ENCODE measurements at regions not wholly inside any gene's neighbourhood (a gene's known extent, or its start where the extent isn't known, plus 50 kb on each side); places are given as distances from the start of the nearest gene placed in this dataset.

GRCh38 chr9:14983599-14983998 is 73.4 kb upstream of the FREM1 start:
- H3K27me3 ChIP-seq (ENCODE audit: low read length) = no peaks in the 10 kb centered on the region
- H3K4me2 ChIP-seq (ENCODE audit: low read depth, low read length, poor library complexity, severe bottlenecking) = no peak overlapping the region
- H4K20me1 ChIP-seq (ENCODE audit: low read depth, low read length) = no peaks in the 10 kb centered on the region
- no peaks in the 10 kb centered on the region for H3K36me3 ChIP-seq (ENCODE audit: low read length)
- H3K9me2 ChIP-seq (replicated peaks; ENCODE audit: insufficient read depth, low read length) = no peaks in the 10 kb centered on the region
- H3K4me3 ChIP-seq (ENCODE audit: insufficient read depth, low read length, poor library complexity, severe bottlenecking) = no peak overlapping the region
- no peak overlapping the region for H3K27ac ChIP-seq (ENCODE audit: low read depth, low read length)
- TF ChIP-seq EZH2phosphoT487 (conservative IDR thresholded peaks at IDR 0.05; ENCODE audit: low read length) = no peak
- no peak for TF ChIP-seq CTCF (IDR thresholded peaks at IDR 0.05; ENCODE audit: insufficient read depth, low read length, poor library complexity, severe bottlenecking)
- no peaks in the 10 kb centered on the region for H3F3A ChIP-seq (ENCODE audit: insufficient read depth)
- no peak overlapping the region for H2AFZ ChIP-seq (ENCODE audit: low read depth, low read length, severe bottlenecking)
- no peaks in the 10 kb centered on the region for H3K79me2 ChIP-seq (ENCODE audit: insufficient read depth, low read length)
- no peaks in the 10 kb centered on the region for H3K9me3 ChIP-seq (ENCODE audit: insufficient read depth, low read length)
- H3K9ac ChIP-seq (ENCODE audit: low read length) = no peak overlapping the region

GRCh38 chr9:14981291-14981950 is 71.2 kb upstream of the FREM1 start:
- Histone ChIP-seq H3K36me3 (ENCODE audit: low read length) (no peaks in the 10 kb centered on the region), H3F3A (ENCODE audit: insufficient read depth) (no peaks in the 10 kb centered on the region), H3K9ac (ENCODE audit: low read length) (no peak overlapping the region), H3K27me3 (ENCODE audit: low read length) (no peaks in the 10 kb centered on the region), H3K9me2 (replicated peaks; ENCODE audit: insufficient read depth, low read length) (no peaks in the 10 kb centered on the region), H3K27ac (ENCODE audit: low read depth, low read length) (no peak overlapping the region), H4K20me1 (ENCODE audit: low read depth, low read length) (no peaks in the 10 kb centered on the region), H3K4me3 (ENCODE audit: insufficient read depth, low read length, poor library complexity, severe bottlenecking) (no peak overlapping the region), H3K4me2 (ENCODE audit: low read depth, low read length, poor library complexity, severe bottlenecking) (no peak overlapping the region), H3K9me3 (ENCODE audit: insufficient read depth, low read length) (no peaks in the 10 kb centered on the region), H3K79me2 (ENCODE audit: insufficient read depth, low read length) (no peaks in the 10 kb centered on the region), H2AFZ (ENCODE audit: low read depth, low read length, severe bottlenecking) (no peak overlapping the region)
- TF ChIP-seq CTCF (IDR thresholded peaks at IDR 0.05; ENCODE audit: insufficient read depth, low read length, poor library complexity, severe bottlenecking) (no peak), EZH2phosphoT487 (conservative IDR thresholded peaks at IDR 0.05; ENCODE audit: low read length) (no peak)

- no peaks in the 10 kb centered on the region for H3K79me2 ChIP-seq (ENCODE audit: insufficient read depth, low read length)
- H3K27ac ChIP-seq (ENCODE audit: low read depth, low read length) = no peak overlapping the region
Observed at GRCh38 chr9:14978022-14979000, 68.1 kb upstream of the FREM1 start.

More at GRCh38 chr9:14978022-14979000, 68.1 kb upstream of the FREM1 start:
- H2AFZ ChIP-seq (ENCODE audit: low read depth, low read length, severe bottlenecking) = no peak overlapping the region
- TF ChIP-seq CTCF (IDR thresholded peaks at IDR 0.05; ENCODE audit: insufficient read depth, low read length, poor library complexity, severe bottlenecking) (no peak), EZH2phosphoT487 (conservative IDR thresholded peaks at IDR 0.05; ENCODE audit: low read length) (no peak)
- no peaks in the 10 kb centered on the region for H3K27me3 ChIP-seq (ENCODE audit: low read length)
- no peak overlapping the region for H3K9ac ChIP-seq (ENCODE audit: low read length)
- no peaks in the 10 kb centered on the region for H3K36me3 ChIP-seq (ENCODE audit: low read length)
- no peak overlapping the region for H3K4me3 ChIP-seq (ENCODE audit: insufficient read depth, low read length, poor library complexity, severe bottlenecking)
- H3K9me2 ChIP-seq (replicated peaks; ENCODE audit: insufficient read depth, low read length) = no peaks in the 10 kb centered on the region
- H3F3A ChIP-seq (ENCODE audit: insufficient read depth) = no peaks in the 10 kb centered on the region
- H4K20me1 ChIP-seq (ENCODE audit: low read depth, low read length) = no peaks in the 10 kb centered on the region
- H3K9me3 ChIP-seq (ENCODE audit: insufficient read depth, low read length) = no peaks in the 10 kb centered on the region
- no peak overlapping the region for H3K4me2 ChIP-seq (ENCODE audit: low read depth, low read length, poor library complexity, severe bottlenecking)

All from SU-DHL-6 (cell line).